HL-60 (cell line): ENCODE measurements at regions not wholly inside any gene's neighbourhood (a gene's known extent, or its start where the extent isn't known, plus 50 kb on each side); places are given as distances from the start of the nearest gene placed in this dataset.

Source experiments
- DNase-seq, 2 experiments: peaks; one replicate each; pipeline ENCODE4 v3.0.0-alpha.2; 2010 to 2020; ENCODE audit warnings: low read depth in 1 of 2, low spot score in 1 of 2
- H3K27ac ChIP-seq: fragments of 250-450 bp; sonication (Bioruptor Pico); replicated peaks from 2 replicates; pipeline ENCODE4 v1.5.1; 2020; ENCODE audit warnings: mild to moderate bottlenecking, moderate library complexity
- H3K27me3 ChIP-seq: fragments of 250-450 bp; sonication (Bioruptor Pico); 2 replicates; pipeline ENCODE4 v1.5.1; 2021; ENCODE audit warnings: mild to moderate bottlenecking, moderate library complexity; ENCODE audit not compliant: insufficient read depth, poor library complexity, severe bottlenecking
- H3K4me3 ChIP-seq: replicated peaks from 2 replicates; pipeline ENCODE4 v1.5.1; 2011; ENCODE audit warnings: mild to moderate bottlenecking, control low read depth, low read length; ENCODE audit not compliant: insufficient read depth
- GABPA ChIP-seq: IDR thresholded peaks from 2 replicates; pipeline ENCODE4 v1.6.1; 2012; ENCODE audit warnings: low read depth
- POLR2AphosphoS5 ChIP-seq: IDR thresholded peaks from 2 replicates; pipeline ENCODE4 v1.6.1; 2012; ENCODE audit warnings: low read depth
- SPI1 ChIP-seq: IDR thresholded peaks from 2 replicates; pipeline ENCODE4 v1.6.1; 2012; ENCODE audit warnings: low read depth, mild to moderate bottlenecking, borderline replicate concordance
- TF ChIP-seq, protein P1 (sequence below): IDR thresholded peaks from 2 replicates; pipeline ENCODE4 v1.6.1; 2012; ENCODE audit warnings: low read depth; ENCODE audit not compliant: insufficient replicate concordance
- TF ChIP-seq, protein P2 (sequence below): IDR thresholded peaks from one replicate; pipeline ENCODE4 v1.5.1; 2011; ENCODE audit warnings: low read length, control low read depth, inconsistent platforms; ENCODE audit not compliant: insufficient read depth

DNA sequence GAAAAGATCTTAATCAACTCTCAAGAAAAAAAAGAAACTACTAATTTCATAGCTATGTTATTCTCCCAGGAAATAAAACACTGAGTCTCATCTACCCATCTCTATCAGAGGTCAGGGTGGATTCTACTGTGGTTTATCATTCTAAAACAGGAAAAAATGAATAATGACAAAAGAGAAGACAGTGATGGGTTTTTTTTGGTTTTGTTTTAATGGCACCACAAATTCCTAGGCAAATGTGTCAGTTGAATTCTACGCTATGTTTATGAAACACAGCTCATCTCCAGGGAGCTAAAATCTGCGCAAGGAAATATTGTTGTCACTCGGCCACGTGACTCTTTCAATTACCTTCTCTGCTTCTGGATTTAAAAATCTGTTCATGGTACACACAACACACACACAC, 393.4 kb upstream of the SORCS1 start:
- Histone ChIP-seq H3K27ac (no peak overlapping the region), H3K4me3 (no peak overlapping the region), H3K27me3 (no peaks in the 10 kb centered on the region)
- TF ChIP-seq GABPA (no peak), SPI1 (no peak), POLR2AphosphoS5 (no peak)
- TF ChIP-seq, protein P1, sequence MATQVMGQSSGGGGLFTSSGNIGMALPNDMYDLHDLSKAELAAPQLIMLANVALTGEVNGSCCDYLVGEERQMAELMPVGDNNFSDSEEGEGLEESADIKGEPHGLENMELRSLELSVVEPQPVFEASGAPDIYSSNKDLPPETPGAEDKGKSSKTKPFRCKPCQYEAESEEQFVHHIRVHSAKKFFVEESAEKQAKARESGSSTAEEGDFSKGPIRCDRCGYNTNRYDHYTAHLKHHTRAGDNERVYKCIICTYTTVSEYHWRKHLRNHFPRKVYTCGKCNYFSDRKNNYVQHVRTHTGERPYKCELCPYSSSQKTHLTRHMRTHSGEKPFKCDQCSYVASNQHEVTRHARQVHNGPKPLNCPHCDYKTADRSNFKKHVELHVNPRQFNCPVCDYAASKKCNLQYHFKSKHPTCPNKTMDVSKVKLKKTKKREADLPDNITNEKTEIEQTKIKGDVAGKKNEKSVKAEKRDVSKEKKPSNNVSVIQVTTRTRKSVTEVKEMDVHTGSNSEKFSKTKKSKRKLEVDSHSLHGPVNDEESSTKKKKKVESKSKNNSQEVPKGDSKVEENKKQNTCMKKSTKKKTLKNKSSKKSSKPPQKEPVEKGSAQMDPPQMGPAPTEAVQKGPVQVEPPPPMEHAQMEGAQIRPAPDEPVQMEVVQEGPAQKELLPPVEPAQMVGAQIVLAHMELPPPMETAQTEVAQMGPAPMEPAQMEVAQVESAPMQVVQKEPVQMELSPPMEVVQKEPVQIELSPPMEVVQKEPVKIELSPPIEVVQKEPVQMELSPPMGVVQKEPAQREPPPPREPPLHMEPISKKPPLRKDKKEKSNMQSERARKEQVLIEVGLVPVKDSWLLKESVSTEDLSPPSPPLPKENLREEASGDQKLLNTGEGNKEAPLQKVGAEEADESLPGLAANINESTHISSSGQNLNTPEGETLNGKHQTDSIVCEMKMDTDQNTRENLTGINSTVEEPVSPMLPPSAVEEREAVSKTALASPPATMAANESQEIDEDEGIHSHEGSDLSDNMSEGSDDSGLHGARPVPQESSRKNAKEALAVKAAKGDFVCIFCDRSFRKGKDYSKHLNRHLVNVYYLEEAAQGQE = no peak
- TF ChIP-seq, protein P2, sequence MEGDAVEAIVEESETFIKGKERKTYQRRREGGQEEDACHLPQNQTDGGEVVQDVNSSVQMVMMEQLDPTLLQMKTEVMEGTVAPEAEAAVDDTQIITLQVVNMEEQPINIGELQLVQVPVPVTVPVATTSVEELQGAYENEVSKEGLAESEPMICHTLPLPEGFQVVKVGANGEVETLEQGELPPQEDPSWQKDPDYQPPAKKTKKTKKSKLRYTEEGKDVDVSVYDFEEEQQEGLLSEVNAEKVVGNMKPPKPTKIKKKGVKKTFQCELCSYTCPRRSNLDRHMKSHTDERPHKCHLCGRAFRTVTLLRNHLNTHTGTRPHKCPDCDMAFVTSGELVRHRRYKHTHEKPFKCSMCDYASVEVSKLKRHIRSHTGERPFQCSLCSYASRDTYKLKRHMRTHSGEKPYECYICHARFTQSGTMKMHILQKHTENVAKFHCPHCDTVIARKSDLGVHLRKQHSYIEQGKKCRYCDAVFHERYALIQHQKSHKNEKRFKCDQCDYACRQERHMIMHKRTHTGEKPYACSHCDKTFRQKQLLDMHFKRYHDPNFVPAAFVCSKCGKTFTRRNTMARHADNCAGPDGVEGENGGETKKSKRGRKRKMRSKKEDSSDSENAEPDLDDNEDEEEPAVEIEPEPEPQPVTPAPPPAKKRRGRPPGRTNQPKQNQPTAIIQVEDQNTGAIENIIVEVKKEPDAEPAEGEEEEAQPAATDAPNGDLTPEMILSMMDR = no peak
- DNase-seq = no peak

DNA sequence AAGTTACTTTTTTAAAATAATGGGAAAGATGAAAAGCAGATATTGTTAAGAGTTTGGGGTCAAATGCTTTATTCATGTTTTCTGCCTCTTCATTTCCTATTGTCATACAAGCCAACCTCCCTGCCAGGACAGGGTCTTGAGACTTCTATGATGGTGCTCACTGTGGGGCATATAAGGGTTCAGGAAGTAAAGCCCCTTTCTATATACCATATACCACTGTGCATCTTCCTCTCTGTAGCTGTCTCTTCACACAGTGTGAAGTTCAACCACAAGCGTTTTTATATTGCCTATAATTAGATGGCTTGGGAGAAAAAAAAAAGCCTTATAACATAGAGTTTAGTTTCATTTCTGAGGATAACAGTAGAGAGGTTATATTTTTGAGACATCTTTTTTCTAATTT, 389.8 kb upstream of the SORCS1 start:
- Histone ChIP-seq H3K27ac (no peak overlapping the region), H3K4me3 (no peak overlapping the region), H3K27me3 (no peaks in the 10 kb centered on the region)
- no peak for DNase-seq
- TF ChIP-seq SPI1 (no peak), GABPA (no peak)
- TF ChIP-seq, protein P2 = no peak

DNA sequence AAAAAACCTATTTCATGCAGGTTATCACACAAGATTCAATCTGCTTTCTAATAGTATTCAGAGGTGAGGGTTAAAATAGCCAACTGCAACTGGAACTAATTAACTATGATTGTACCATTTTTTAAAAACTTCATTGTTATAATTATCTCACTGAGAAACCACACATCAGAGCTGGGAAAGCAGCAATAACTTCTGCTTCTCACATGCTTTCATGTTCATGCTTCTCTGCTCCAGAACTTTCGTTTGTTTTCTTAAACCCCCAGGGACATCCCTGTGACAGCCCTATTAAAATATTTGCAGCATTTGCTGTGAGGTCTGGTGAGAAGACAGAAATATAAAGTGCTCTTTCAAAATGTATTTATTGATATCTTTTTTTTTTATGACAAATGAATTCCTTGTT, 389.0 kb upstream of the SORCS1 start:
- Histone ChIP-seq H3K4me3 (no peak overlapping the region), H3K27ac (no peak overlapping the region), H3K27me3 (no peaks in the 10 kb centered on the region)
- DNase-seq = no peak
- TF ChIP-seq, protein P1 = no peak
- no peak for TF ChIP-seq SPI1
- no peak for TF ChIP-seq GABPA
- TF ChIP-seq, protein P2 = no peak

DNA sequence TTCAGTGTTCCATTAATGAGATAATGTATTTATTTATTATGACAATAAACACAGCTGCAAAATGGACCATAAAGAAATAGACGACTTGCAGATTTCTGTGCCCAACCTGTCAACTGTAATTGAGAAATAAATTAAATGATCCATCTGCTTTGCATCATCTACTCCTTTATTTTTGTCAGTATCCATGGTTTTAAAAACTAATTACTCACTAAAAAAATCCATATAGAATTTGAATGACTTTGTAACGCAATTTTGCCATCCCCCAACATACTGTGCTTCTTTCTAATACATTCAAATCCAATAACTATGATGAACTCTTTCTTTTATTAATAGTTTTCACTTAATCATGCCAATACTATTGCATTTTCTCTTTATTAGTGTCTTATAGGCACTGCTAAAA, 388.5 kb upstream of the SORCS1 start:
- DNase-seq = no peak
- H3K27ac ChIP-seq = no peak overlapping the region
- no peak overlapping the region for H3K4me3 ChIP-seq
- no peaks in the 10 kb centered on the region for H3K27me3 ChIP-seq
- TF ChIP-seq SPI1 (no peak), GABPA (no peak), POLR2AphosphoS5 (no peak)
- TF ChIP-seq, protein P2 = no peak
- TF ChIP-seq, protein P1 = no peak
